A673 (cell line): ENCODE measurements at regions not wholly inside any gene's neighbourhood (a gene's known extent, or its start where the extent isn't known, plus 50 kb on each side); places are given as distances from the start of the nearest gene placed in this dataset.

ENCODE experiments used
- BruUV-seq: library from RNA; stranded (reverse); fragments of 400-500 nt; replicated peaks from 2 replicates; lab custom pipeline; 2021; lab: Mats Ljungman, UMichigan
- CTCF ChIA-PET: fragments of 300-600 bp; sonication (Branson Sonifier 250); formaldehyde crosslinking; loops from one replicate; lab custom pipeline; 2022; ENCODE audit warnings: antibody characterized with exemption; lab: Charles Lee
- POLR2A ChIA-PET: fragments of 300-600 bp; sonication (Branson Sonifier 250); formaldehyde crosslinking; loops from one replicate; lab custom pipeline; 2022; ENCODE audit warnings: antibody characterized with exemption; ENCODE audit not compliant: low non-redundant PET; lab: Charles Lee
- DNase-seq: peaks from one replicate; pipeline ENCODE4 v3.0.0-alpha.2; 2015; ENCODE audit warnings: low spot score
- H3K27ac ChIP-seq: fragments of 200-600 bp; sonication (generic); 2 replicates; pipeline ENCODE4 v1.5.1; 2016; ENCODE audit warnings: mixed run types, low read depth, mild to moderate bottlenecking, mixed read lengths, antibody characterized with exemption, low read length; ENCODE audit not compliant: poor library complexity, severe bottlenecking
- H3K27me3 ChIP-seq: fragments of 200-600 bp; sonication (generic); replicated peaks from 2 replicates; pipeline ENCODE4 v1.6.1; 2017; ENCODE audit warnings: mixed run types, low read depth, mild to moderate bottlenecking, mixed read lengths, antibody characterized with exemption, low read length; ENCODE audit not compliant: insufficient read depth, poor library complexity
- H3K36me3 ChIP-seq: fragments of 200-600 bp; sonication (generic); 2 replicates; pipeline ENCODE4 v1.6.1; 2016; ENCODE audit warnings: mixed run types, mild to moderate bottlenecking, mixed read lengths, antibody characterized with exemption, low read length; ENCODE audit not compliant: insufficient read depth, poor library complexity, severe bottlenecking
- H3K4me1 ChIP-seq: fragments of 200-600 bp; sonication (generic); 2 replicates; pipeline ENCODE4 v1.6.1; 2017; ENCODE audit warnings: mixed run types, mild to moderate bottlenecking, mixed read lengths, antibody characterized with exemption, low read length; ENCODE audit not compliant: insufficient read depth, poor library complexity, severe bottlenecking
- H3K4me3 ChIP-seq: fragments of 200-600 bp; sonication (generic); 2 replicates; pipeline ENCODE4 v1.5.1; 2016; ENCODE audit warnings: low read depth, mixed run types, mild to moderate bottlenecking, mixed read lengths, low read length; ENCODE audit not compliant: poor library complexity, severe bottlenecking
- H3K9me3 ChIP-seq: fragments of 200-600 bp; sonication (generic); 2 replicates; pipeline ENCODE4 v1.6.1; 2016; ENCODE audit warnings: mixed run types, low read depth, mild to moderate bottlenecking, mixed read lengths, antibody characterized with exemption, low read length; ENCODE audit not compliant: poor library complexity, severe bottlenecking
- CTCF ChIP-seq: fragments of 300-800, 200-600 bp; sonication (generic); conservative IDR thresholded peaks from 2 replicates; pipeline ENCODE4 v1.5.1; 2017; ENCODE audit warnings: low read depth, mild to moderate bottlenecking, antibody characterized with exemption, low read length, moderate library complexity, mixed read lengths
- EZH2 ChIP-seq: fragments of 200-600 bp; sonication (generic); IDR thresholded peaks from 2 replicates; pipeline ENCODE4 v1.6.1; 2017; ENCODE audit warnings: borderline replicate concordance, low read depth, mild to moderate bottlenecking, mixed read lengths, antibody characterized with exemption, low read length; ENCODE audit not compliant: poor library complexity, severe bottlenecking
- intact Hi-C: fragments of 100-400 bp; cut with micrococcal nuclease; formaldehyde crosslinking; loops from one replicate; pipeline ENCODE4 v1.10.0; 2022; ENCODE audit not compliant: unreplicated experiment

GRCh38 chr16:47907109-47907508 lies 248.7 kb downstream of the ABCC12 start:
- BruUV-seq: no TSS peak
- no peaks in the 10 kb centered on the region for H3K36me3 ChIP-seq
- H3K4me1 ChIP-seq: no peaks in the 10 kb centered on the region
- no peaks in the 10 kb centered on the region for H3K27me3 ChIP-seq
- ChIA-PET CTCF (no interaction called here), POLR2A (no interaction called here)
- intact Hi-C loops: no loop called here
- no peaks in the 10 kb centered on the region for H3K9me3 ChIP-seq
- H3K4me3 ChIP-seq: no peak overlapping the region
- no peak for DNase-seq
- no peak for TF ChIP-seq EZH2
- TF ChIP-seq CTCF: no peak
- no peak overlapping the region for H3K27ac ChIP-seq

- Histone ChIP-seq H3K9me3 (no peaks in the 10 kb centered on the region), H3K27ac (no peak overlapping the region), H3K36me3 (no peaks in the 10 kb centered on the region), H3K4me1 (no peaks in the 10 kb centered on the region), H3K4me3 (no peak overlapping the region), H3K27me3 (no peaks in the 10 kb centered on the region)
- ChIA-PET POLR2A (no interaction called here), CTCF (no interaction called here)
- DNase-seq: no peak
- intact Hi-C loops: no loop called here
- no peak for TF ChIP-seq CTCF
- no peak for TF ChIP-seq EZH2
- BruUV-seq: no TSS peak
Measured at GRCh38 chr16:47905771-47906170, 250.0 kb downstream of the ABCC12 start.

- no peak for TF ChIP-seq EZH2
- no peak for TF ChIP-seq CTCF
- intact Hi-C loops: no loop called here
- ChIA-PET POLR2A (no interaction called here), CTCF (interaction anchor here (0.6 kb wide), 1 partner anchor 87 kb away, joined by 4 read pairs; no protein-coding TSS in a partner anchor)
- H3K36me3 ChIP-seq: no peaks in the 10 kb centered on the region
- no peak overlapping the region for H3K4me3 ChIP-seq
- H3K27me3 ChIP-seq: no peaks in the 10 kb centered on the region
- DNase-seq: no peak
- H3K4me1 ChIP-seq: no peaks in the 10 kb centered on the region
- no TSS peak for BruUV-seq
- H3K9me3 ChIP-seq: no peaks in the 10 kb centered on the region
- no peak overlapping the region for H3K27ac ChIP-seq
Measured at GRCh38 chr16:47904691-47905090, 251.1 kb downstream of the ABCC12 start.
